ENCODE measurements at regions not wholly inside any gene's neighbourhood (a gene's known extent, or its start where the extent isn't known, plus 50 kb on each side); places are given as distances from the start of the nearest gene placed in this dataset.

DNA sequence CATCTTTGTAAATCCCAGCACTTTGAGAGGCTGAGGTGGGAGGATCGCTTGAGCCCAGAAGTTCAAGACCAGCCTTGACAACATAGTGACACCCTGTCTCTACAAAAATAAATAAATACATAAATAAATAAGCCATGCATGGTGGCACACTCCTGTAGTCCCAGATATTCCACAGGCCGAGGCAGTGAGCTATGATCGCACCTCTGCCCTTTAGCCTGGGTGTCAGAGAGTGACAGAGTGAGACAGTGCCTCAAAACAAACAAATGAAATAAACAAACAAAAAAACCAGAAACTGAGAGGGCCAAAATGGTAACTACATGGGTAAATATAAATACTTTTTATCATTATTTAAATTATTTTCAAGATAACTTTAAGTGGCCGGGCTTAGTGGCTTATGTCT is 445.4 kb downstream of the ZIC1 start:
- Histone ChIP-seq H4K20me1 (replicated peaks; ENCODE audit: insufficient read depth) (no peaks in the 10 kb centered on the region), H3K36me3 (ENCODE audit: insufficient read depth) (no peaks in the 10 kb centered on the region), H3K4me2 (no peak overlapping the region), H3K4me3 (no peak overlapping the region), H3K27me3 (ENCODE audit: insufficient read depth) (no peaks in the 10 kb centered on the region), H3F3A (replicated peaks; ENCODE audit: low read depth) (no peaks in the 10 kb centered on the region), H2AFZ (no peak overlapping the region), H3K4me1 (ENCODE audit: insufficient read depth) (no peaks in the 10 kb centered on the region), H3K79me2 (replicated peaks; ENCODE audit: insufficient read depth) (no peaks in the 10 kb centered on the region), H3K9me2 (ENCODE audit: insufficient read depth) (no peaks in the 10 kb centered on the region), H3K27ac (ENCODE audit: low read depth) (no peak overlapping the region)
- Mint-ChIP-seq H3K27ac (no peak overlapping the region), H3K9me3 (peaks cover 10% of the 10 kb centered on the region; the same call in 2 of the 3 replicates), H3K27me3 (ENCODE audit: insufficient read depth, low read depth, poor library complexity) (no peaks in the 10 kb centered on the region), H3K36me3 (ENCODE audit: low read depth) (peaks cover 8% of the 10 kb centered on the region; the same call in 2 of the 3 replicates), H3K4me1 (no peaks in the 10 kb centered on the region), H3K4me3 (no peak overlapping the region)
- TF ChIP-seq JUNB (IDR thresholded peaks at IDR 0.05; ENCODE audit: unreplicated experiment) (no peak), NANOG (IDR thresholded peaks at IDR 0.05; ENCODE audit: borderline replicate concordance) (no peak), EZH2 (IDR thresholded peaks at IDR 0.05; ENCODE audit: low read depth, unreplicated experiment) (no peak), STAT1 (IDR thresholded peaks at IDR 0.05; ENCODE audit: unreplicated experiment) (no peak), ZNF331 (CRISPR knock-in tag; IDR thresholded peaks at IDR 0.05; ENCODE audit: low read depth) (no peak), ZNF114 (CRISPR knock-in tag; IDR thresholded peaks at IDR 0.05) (no peak), CREB1 (CRISPR knock-in tag; IDR thresholded peaks at IDR 0.05; ENCODE audit: low read depth) (no peak), POLR2AphosphoS5 (IDR thresholded peaks at IDR 0.05; ENCODE audit: low read depth) (no peak), EZH2phosphoT487 (IDR thresholded peaks at IDR 0.05; ENCODE audit: unreplicated experiment) (no peak)
- TF ChIP-seq, protein P1, sequence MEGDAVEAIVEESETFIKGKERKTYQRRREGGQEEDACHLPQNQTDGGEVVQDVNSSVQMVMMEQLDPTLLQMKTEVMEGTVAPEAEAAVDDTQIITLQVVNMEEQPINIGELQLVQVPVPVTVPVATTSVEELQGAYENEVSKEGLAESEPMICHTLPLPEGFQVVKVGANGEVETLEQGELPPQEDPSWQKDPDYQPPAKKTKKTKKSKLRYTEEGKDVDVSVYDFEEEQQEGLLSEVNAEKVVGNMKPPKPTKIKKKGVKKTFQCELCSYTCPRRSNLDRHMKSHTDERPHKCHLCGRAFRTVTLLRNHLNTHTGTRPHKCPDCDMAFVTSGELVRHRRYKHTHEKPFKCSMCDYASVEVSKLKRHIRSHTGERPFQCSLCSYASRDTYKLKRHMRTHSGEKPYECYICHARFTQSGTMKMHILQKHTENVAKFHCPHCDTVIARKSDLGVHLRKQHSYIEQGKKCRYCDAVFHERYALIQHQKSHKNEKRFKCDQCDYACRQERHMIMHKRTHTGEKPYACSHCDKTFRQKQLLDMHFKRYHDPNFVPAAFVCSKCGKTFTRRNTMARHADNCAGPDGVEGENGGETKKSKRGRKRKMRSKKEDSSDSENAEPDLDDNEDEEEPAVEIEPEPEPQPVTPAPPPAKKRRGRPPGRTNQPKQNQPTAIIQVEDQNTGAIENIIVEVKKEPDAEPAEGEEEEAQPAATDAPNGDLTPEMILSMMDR (conservative IDR thresholded peaks at IDR 0.05; ENCODE audit: low read depth in 2 of 2): no peak
- TF ChIP-seq, protein P2, sequence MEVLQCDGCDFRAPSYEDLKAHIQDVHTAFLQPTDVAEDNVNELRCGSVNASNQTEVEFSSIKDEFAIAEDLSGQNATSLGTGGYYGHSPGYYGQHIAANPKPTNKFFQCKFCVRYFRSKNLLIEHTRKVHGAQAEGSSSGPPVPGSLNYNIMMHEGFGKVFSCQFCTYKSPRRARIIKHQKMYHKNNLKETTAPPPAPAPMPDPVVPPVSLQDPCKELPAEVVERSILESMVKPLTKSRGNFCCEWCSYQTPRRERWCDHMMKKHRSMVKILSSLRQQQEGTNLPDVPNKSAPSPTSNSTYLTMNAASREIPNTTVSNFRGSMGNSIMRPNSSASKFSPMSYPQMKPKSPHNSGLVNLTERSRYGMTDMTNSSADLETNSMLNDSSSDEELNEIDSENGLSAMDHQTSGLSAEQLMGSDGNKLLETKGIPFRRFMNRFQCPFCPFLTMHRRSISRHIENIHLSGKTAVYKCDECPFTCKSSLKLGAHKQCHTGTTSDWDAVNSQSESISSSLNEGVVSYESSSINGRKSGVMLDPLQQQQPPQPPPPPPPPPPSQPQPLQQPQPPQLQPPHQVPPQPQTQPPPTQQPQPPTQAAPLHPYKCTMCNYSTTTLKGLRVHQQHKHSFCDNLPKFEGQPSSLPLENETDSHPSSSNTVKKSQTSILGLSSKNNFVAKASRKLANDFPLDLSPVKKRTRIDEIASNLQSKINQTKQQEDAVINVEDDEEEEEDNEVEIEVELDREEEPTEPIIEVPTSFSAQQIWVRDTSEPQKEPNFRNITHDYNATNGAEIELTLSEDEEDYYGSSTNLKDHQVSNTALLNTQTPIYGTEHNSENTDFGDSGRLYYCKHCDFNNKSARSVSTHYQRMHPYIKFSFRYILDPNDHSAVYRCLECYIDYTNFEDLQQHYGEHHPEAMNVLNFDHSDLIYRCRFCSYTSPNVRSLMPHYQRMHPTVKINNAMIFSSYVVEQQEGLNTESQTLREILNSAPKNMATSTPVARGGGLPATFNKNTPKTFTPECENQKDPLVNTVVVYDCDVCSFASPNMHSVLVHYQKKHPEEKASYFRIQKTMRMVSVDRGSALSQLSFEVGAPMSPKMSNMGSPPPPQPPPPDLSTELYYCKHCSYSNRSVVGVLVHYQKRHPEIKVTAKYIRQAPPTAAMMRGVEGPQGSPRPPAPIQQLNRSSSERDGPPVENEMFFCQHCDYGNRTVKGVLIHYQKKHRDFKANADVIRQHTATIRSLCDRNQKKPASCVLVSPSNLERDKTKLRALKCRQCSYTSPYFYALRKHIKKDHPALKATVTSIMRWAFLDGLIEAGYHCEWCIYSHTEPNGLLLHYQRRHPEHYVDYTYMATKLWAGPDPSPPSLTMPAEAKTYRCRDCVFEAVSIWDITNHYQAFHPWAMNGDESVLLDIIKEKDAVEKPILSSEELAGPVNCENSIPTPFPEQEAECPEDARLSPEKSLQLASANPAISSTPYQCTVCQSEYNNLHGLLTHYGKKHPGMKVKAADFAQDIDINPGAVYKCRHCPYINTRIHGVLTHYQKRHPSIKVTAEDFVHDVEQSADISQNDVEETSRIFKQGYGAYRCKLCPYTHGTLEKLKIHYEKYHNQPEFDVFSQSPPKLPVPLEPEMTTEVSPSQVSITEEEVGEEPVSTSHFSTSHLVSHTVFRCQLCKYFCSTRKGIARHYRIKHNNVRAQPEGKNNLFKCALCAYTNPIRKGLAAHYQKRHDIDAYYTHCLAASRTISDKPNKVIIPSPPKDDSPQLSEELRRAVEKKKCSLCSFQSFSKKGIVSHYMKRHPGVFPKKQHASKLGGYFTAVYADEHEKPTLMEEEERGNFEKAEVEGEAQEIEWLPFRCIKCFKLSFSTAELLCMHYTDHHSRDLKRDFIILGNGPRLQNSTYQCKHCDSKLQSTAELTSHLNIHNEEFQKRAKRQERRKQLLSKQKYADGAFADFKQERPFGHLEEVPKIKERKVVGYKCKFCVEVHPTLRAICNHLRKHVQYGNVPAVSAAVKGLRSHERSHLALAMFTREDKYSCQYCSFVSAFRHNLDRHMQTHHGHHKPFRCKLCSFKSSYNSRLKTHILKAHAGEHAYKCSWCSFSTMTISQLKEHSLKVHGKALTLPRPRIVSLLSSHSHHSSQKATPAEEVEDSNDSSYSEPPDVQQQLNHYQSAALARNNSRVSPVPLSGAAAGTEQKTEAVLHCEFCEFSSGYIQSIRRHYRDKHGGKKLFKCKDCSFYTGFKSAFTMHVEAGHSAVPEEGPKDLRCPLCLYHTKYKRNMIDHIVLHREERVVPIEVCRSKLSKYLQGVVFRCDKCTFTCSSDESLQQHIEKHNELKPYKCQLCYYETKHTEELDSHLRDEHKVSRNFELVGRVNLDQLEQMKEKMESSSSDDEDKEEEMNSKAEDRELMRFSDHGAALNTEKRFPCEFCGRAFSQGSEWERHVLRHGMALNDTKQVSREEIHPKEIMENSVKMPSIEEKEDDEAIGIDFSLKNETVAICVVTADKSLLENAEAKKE (CRISPR knock-in tag; IDR thresholded peaks at IDR 0.05): no peak
- TF ChIP-seq, protein P3, sequence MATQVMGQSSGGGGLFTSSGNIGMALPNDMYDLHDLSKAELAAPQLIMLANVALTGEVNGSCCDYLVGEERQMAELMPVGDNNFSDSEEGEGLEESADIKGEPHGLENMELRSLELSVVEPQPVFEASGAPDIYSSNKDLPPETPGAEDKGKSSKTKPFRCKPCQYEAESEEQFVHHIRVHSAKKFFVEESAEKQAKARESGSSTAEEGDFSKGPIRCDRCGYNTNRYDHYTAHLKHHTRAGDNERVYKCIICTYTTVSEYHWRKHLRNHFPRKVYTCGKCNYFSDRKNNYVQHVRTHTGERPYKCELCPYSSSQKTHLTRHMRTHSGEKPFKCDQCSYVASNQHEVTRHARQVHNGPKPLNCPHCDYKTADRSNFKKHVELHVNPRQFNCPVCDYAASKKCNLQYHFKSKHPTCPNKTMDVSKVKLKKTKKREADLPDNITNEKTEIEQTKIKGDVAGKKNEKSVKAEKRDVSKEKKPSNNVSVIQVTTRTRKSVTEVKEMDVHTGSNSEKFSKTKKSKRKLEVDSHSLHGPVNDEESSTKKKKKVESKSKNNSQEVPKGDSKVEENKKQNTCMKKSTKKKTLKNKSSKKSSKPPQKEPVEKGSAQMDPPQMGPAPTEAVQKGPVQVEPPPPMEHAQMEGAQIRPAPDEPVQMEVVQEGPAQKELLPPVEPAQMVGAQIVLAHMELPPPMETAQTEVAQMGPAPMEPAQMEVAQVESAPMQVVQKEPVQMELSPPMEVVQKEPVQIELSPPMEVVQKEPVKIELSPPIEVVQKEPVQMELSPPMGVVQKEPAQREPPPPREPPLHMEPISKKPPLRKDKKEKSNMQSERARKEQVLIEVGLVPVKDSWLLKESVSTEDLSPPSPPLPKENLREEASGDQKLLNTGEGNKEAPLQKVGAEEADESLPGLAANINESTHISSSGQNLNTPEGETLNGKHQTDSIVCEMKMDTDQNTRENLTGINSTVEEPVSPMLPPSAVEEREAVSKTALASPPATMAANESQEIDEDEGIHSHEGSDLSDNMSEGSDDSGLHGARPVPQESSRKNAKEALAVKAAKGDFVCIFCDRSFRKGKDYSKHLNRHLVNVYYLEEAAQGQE (IDR thresholded peaks at IDR 0.05; ENCODE audit: unreplicated experiment): no peak
- TF ChIP-seq, protein P4, sequence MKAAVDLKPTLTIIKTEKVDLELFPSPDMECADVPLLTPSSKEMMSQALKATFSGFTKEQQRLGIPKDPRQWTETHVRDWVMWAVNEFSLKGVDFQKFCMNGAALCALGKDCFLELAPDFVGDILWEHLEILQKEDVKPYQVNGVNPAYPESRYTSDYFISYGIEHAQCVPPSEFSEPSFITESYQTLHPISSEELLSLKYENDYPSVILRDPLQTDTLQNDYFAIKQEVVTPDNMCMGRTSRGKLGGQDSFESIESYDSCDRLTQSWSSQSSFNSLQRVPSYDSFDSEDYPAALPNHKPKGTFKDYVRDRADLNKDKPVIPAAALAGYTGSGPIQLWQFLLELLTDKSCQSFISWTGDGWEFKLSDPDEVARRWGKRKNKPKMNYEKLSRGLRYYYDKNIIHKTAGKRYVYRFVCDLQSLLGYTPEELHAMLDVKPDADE (IDR thresholded peaks at IDR 0.05): no peak
- DNase-seq (ENCODE audit: low spot score) (no peak), ATAC-seq (no peak)

Data from GM23338 (cell line).